K562 (cell line): ENCODE measurements at regions not wholly inside any gene's neighbourhood (a gene's known extent, or its start where the extent isn't known, plus 50 kb on each side); places are given as distances from the start of the nearest gene placed in this dataset.

Experiments
- ATAC-seq: fragments of 200-7000 bp; cut with Tn5 transposase; 3 replicates; pipeline ENCODE4 v1.9.1; 2020; ENCODE audit warnings: moderate library complexity
- BruUV-seq: library from RNA; stranded (reverse); fragments of 400-500 nt; replicated peaks from 2 replicates; lab custom pipeline; 2021; lab: Mats Ljungman, UMichigan
- CTCF ChIA-PET: fragments of 300-600 bp; formaldehyde crosslinking; extraction: SDS; loops from one replicate; lab custom pipeline; 2021; ENCODE audit warnings: low intra/inter-chr PET ratio; lab: Yijun Ruan, JAX
- POLR2A ChIA-PET: fragments of 300-600, 350-650 bp; sonication (Branson Sonifier 250); formaldehyde crosslinking; extraction: SDS; loops from one replicate; lab custom pipeline; 2021; ENCODE audit warnings: antibody characterized with exemption, inconsistent platforms; lab: Yijun Ruan, JAX
- DNase-seq, 4 experiments: peaks; one replicate each; pipeline versions ENCODE4 v3.0.0 to v3.0.0-alpha.2; 2011 to 2018; ENCODE audit warnings: low spot score in 3 of 4, mixed read lengths in 3 of 4; ENCODE audit errors: extremely low read depth in 1 of 4
- FAIRE-seq: peaks from 2 replicates; lab custom pipeline; 2011; peaks lifted over from hg19 to GRCh38; lab: Jason Lieb, UNC
- H2AFZ ChIP-seq: 2 replicates; pipeline ENCODE4 v1.6.0; 2011; ENCODE audit warnings: low read depth, low read length, control low read depth, inconsistent platforms
- H3K27ac ChIP-seq: fragments of 200-600 bp; 3 replicates; pipeline ENCODE4 v1.8.0; 2011; ENCODE audit warnings: low read depth, mild to moderate bottlenecking, control low read depth, inconsistent platforms, low read length, moderate library complexity, mixed read lengths; ENCODE audit errors: extremely low read depth
- H3K27me3 ChIP-seq, 2 experiments: fragments of 300-600 bp in 1 of 2; 2 replicates in 1 of 2; 3 replicates in 1 of 2; pipeline versions ENCODE4 v1.6.0 to v1.8.0; 2011; ENCODE audit warnings: inconsistent platforms in 2 of 2, low read length in 2 of 2, mild to moderate bottlenecking in 1 of 2, mixed read lengths in 1 of 2, moderate library complexity in 1 of 2; ENCODE audit not compliant: control insufficient read depth in 2 of 2, insufficient read depth in 2 of 2
- H3K36me3 ChIP-seq: fragments of 300-600 bp; 3 replicates; pipeline ENCODE4 v1.8.0; 2011; ENCODE audit warnings: mild to moderate bottlenecking, low read length, inconsistent platforms; ENCODE audit not compliant: control insufficient read depth, insufficient read depth
- H3K4me1 ChIP-seq, 2 experiments: fragments of 200-600 bp in 1 of 2; replicated peaks in 1 of 2; 2 replicates in 1 of 2; 3 replicates in 1 of 2; pipeline versions ENCODE4 v1.5.1 to v1.8.0; 2011; ENCODE audit warnings: inconsistent platforms in 2 of 2, low read length in 2 of 2, mild to moderate bottlenecking in 1 of 2, mixed read lengths in 1 of 2, moderate library complexity in 1 of 2; ENCODE audit not compliant: control insufficient read depth in 2 of 2, insufficient read depth in 2 of 2
- H3K4me2 ChIP-seq: 2 replicates; pipeline ENCODE4 v1.6.1; 2011; ENCODE audit warnings: low read length, control low read depth, inconsistent platforms, mixed read lengths; ENCODE audit not compliant: insufficient read depth
- H3K4me3 ChIP-seq: fragments of 200-600 bp; sonication (generic), shearing (Covaris generic); 2 replicates; pipeline ENCODE4 v1.5.1; 2016; ENCODE audit warnings: control low read depth, inconsistent platforms
- H3K79me2 ChIP-seq: fragments of 200-600 bp; 3 replicates; pipeline ENCODE4 v1.8.0; 2011; ENCODE audit warnings: low read length, inconsistent platforms; ENCODE audit not compliant: control insufficient read depth, insufficient read depth
- H3K9ac ChIP-seq, 2 experiments: 2 replicates each; pipeline versions ENCODE4 v1.6.0 to v1.6.1; 2011; ENCODE audit warnings: low read depth in 2 of 2, low read length in 2 of 2, control low read depth in 1 of 2, inconsistent platforms in 1 of 2, mild to moderate bottlenecking in 1 of 2, mixed read lengths in 1 of 2; ENCODE audit not compliant: insufficient read depth in 1 of 2
- H3K9me1 ChIP-seq: one replicate; pipeline ENCODE4 v1.6.0; 2011; ENCODE audit warnings: inconsistent platforms, mild to moderate bottlenecking, low read length, moderate library complexity; ENCODE audit not compliant: control insufficient read depth, insufficient read depth
- H3K9me3 ChIP-seq: replicated peaks from 2 replicates; pipeline ENCODE4 v1.5.1; 2011; ENCODE audit warnings: low read depth, low read length, inconsistent platforms; ENCODE audit not compliant: control insufficient read depth, insufficient read depth
- H4K20me1 ChIP-seq: replicated peaks from 2 replicates; pipeline ENCODE4 v1.6.1; 2011; ENCODE audit warnings: low read length, inconsistent platforms, mixed read lengths; ENCODE audit not compliant: control insufficient read depth, insufficient read depth
- CBFB ChIP-seq: sonication (generic); formaldehyde crosslinking; IDR thresholded peaks from 2 replicates; pipeline ENCODE4 v1.4.0; 2020; ENCODE audit warnings: mild to moderate bottlenecking, missing genetic modification reagents
- CEBPB ChIP-seq: fragments of 450-650 bp; IDR thresholded peaks from 2 replicates; pipeline ENCODE4 v1.6.1; 2016; ENCODE audit warnings: missing genetic modification characterization, missing compliant biosample characterization
- HDAC8 ChIP-seq: fragments of 450-650 bp; IDR thresholded peaks from 2 replicates; pipeline ENCODE4 v1.6.1; 2016; ENCODE audit warnings: mild to moderate bottlenecking, missing genetic modification characterization, moderate library complexity, missing compliant biosample characterization
- NCOA1 ChIP-seq: fragments of 450-650 bp; IDR thresholded peaks from 2 replicates; pipeline ENCODE4 v1.6.1; 2016; ENCODE audit warnings: low read depth
- NFXL1 ChIP-seq: fragments of 450-650 bp; formaldehyde crosslinking; IDR thresholded peaks from 2 replicates; pipeline ENCODE4 v1.4.0; 2021; ENCODE audit warnings: mild to moderate bottlenecking
- NR4A1 ChIP-seq, 2 experiments: fragments of 250-450 bp in 1 of 2; fragments of 450-650 bp in 1 of 2; sonication (Bioruptor Pico) in 1 of 2; IDR thresholded peaks; 2 replicates each; pipeline versions ENCODE4 v1.4.0 to v1.6.1; 2016 to 2020; ENCODE audit warnings: mild to moderate bottlenecking in 2 of 2, missing compliant biosample characterization in 1 of 2, missing genetic modification characterization in 1 of 2, moderate library complexity in 1 of 2
- POLR2AphosphoS2 ChIP-seq: IDR thresholded peaks from 2 replicates; pipeline ENCODE4 v1.6.1; 2012; ENCODE audit warnings: low read length, improper control_type of control experiment
- POLR2H ChIP-seq: IDR thresholded peaks from 2 replicates; pipeline ENCODE4 v1.6.1; 2016; ENCODE audit warnings: missing genetic modification characterization, low read depth, mild to moderate bottlenecking, control low read depth, missing compliant biosample characterization, moderate library complexity
- SIRT6 ChIP-seq: IDR thresholded peaks from one replicate; pipeline ENCODE4 v1.6.1; 2012; ENCODE audit warnings: low read depth, mild to moderate bottlenecking, control low read depth, inconsistent platforms, low read length, moderate library complexity
- UBTF ChIP-seq, 2 experiments: IDR thresholded peaks; 2 replicates each; pipeline ENCODE4 v1.6.1; 2012; ENCODE audit warnings: improper control_type of control experiment in 2 of 2, low read depth in 2 of 2, low read length in 2 of 2, borderline replicate concordance in 1 of 2
- ZNF511 ChIP-seq: sonication (generic); formaldehyde crosslinking; IDR thresholded peaks from 2 replicates; pipeline ENCODE4 v1.8.0; 2022; ENCODE audit warnings: mild to moderate bottlenecking, missing genetic modification reagents
- WGBS: fragments of 100-300 bp; shearing (Covaris generic); methylation state at CpG from one replicate; pipeline ENCODE4 v1.1.6; 2016; ENCODE audit warnings: low coverage, mixed read lengths; ENCODE audit not compliant: insufficient coverage; ENCODE audit errors: missing lambda C conversion rate; 5-methylcytosine and 5-hydroxymethylcytosine counted together
- in situ Hi-C: fragments of 300-500 bp; cut with MboI; formaldehyde crosslinking; loops from 4 replicates; pipeline ENCODE4 v1.15.0; 2018; ENCODE audit warnings: inconsistent platforms, mixed read lengths
- intact Hi-C: fragments of 100-400 bp; cut with micrococcal nuclease; formaldehyde crosslinking; loops from 2 replicates; pipeline ENCODE4 v1.14.2; 2022

- no peaks in the 10 kb centered on the region for H3K4me1 ChIP-seq
- no peaks in the 10 kb centered on the region for H3K36me3 ChIP-seq
- CTCF ChIA-PET: no interaction called here
- no peak overlapping the region for H3K9ac ChIP-seq
- no peak for FAIRE-seq
- H3K79me2 ChIP-seq: no peaks in the 10 kb centered on the region
- H3K9me3 ChIP-seq: no peaks in the 10 kb centered on the region
- in situ Hi-C loops: no loop called here
- no peaks in the 10 kb centered on the region for H4K20me1 ChIP-seq
- H3K4me2 ChIP-seq: no peak overlapping the region
- POLR2A ChIA-PET: no interaction called here
- H3K27ac ChIP-seq: no peak overlapping the region
- no peak for ATAC-seq
- WGBS: 0% methylated on average over 4 of the region's 6 CpGs
- no peaks in the 10 kb centered on the region for H3K9me1 ChIP-seq
- no peak for DNase-seq
- no peak for TF ChIP-seq NCOA1
- no peak for TF ChIP-seq ZNF511 (CRISPR knock-in tag)
- no peak for TF ChIP-seq HDAC8
- TF ChIP-seq CBFB: no peak
- no peak for TF ChIP-seq NFXL1
- TF ChIP-seq NR4A1 (CRISPR knock-in tag; IDR thresholded peaks at IDR 0.05): no peak
- no peak for TF ChIP-seq NR4A1 (tag; IDR thresholded peaks at IDR 0.05)
- no peak for TF ChIP-seq POLR2H (tag)
- TF ChIP-seq SIRT6: no peak
- no peak for TF ChIP-seq CEBPB
- no peak for TF ChIP-seq POLR2AphosphoS2
- TF ChIP-seq UBTF (IDR thresholded peaks at IDR 0.05; ENCODE audit: borderline replicate concordance in 1 of 2, low read depth in 2 of 2, low read length in 2 of 2): no peak
- no peak overlapping the region for H3K4me3 ChIP-seq
- intact Hi-C loops: no loop called here
- no TSS peak for BruUV-seq
- no peaks in the 10 kb centered on the region for H3K27me3 ChIP-seq
- H2AFZ ChIP-seq: no peak overlapping the region
These were observed 444.6 kb upstream of the CCDC196 start for GRCh38 chr14:66041582-66041981.
